Amniotic epithelial cell (primary cell): ENCODE measurements at regions not wholly inside any gene's neighbourhood (a gene's known extent, or its start where the extent isn't known, plus 50 kb on each side); places are given as distances from the start of the nearest gene placed in this dataset.

ENCODE experiments used
- DNase-seq: peaks from one replicate; pipeline ENCODE4 v3.0.0-alpha.2; 2010; ENCODE audit warnings: low read depth

- no peak for DNase-seq
These were observed 100.3 kb upstream of the C1orf87 start for GRCh38 chr1:60173729-60174505.

DNA sequence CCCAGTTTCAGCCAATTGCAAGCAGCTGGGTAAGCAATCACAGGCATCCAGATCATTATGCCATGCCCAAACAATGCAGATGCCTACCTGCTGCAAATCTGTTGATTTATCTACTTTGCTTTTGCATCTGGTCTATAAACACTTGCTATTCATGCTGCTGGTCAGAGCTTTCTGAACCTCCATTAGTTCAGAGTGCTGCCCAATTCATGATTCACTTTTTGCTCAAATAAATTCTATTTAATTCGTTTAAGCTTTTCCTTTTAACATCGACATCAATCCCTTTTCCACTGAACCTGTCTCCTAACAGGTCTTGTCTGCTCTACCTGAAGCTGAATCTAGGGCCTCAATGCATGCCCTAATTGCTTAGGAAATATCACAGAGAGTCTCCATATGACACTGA lies 99.4 kb upstream of the C1orf87 start:
- DNase-seq = no peak

GRCh38 chr1:60171801-60172200 lies 98.2 kb upstream of the C1orf87 start:
- peak; percentile 27 for DNase-seq

DNA sequence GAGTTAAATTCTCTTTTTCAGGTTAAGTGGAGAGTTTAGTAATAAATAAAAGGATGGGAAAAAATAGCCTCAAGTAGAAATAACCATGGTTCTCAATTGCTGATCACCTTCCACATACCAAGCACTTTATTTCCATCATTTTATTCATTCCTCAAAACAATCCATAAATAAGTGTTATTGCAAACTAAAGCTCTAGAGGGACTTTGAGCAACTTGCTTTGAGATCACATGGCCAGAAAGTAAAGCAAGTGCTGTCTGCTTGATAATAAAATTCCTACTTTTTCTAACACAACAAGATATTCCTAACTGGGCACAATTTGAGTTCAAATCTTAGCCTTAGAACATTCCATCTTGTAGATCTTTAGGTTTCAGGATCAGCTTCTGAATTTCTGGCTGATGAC lies 97.1 kb upstream of the C1orf87 start:
- no peak for DNase-seq

DNA sequence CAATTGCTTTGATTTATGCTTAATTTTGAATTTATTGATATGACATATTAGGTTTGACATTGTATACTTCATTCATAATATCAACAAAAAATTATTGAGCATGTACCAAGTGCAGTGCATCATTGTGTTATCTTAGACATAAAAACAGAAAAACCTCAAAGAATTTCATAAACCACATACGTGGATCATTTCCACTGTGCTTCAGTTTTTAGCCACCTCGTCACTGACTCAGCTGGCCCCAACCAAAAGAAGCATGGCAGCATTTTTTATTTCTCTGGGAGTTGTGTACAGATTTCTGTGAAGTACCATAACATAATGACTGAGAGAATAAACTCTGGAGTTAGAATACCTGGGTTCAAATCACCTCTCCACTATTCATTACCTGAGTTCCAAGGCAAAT lies 95.6 kb upstream of the C1orf87 start:
- peak; percentile 23 for DNase-seq

- no peak for DNase-seq
These were observed 89.4 kb upstream of the C1orf87 start for GRCh38 chr1:60162936-60163335.

DNA sequence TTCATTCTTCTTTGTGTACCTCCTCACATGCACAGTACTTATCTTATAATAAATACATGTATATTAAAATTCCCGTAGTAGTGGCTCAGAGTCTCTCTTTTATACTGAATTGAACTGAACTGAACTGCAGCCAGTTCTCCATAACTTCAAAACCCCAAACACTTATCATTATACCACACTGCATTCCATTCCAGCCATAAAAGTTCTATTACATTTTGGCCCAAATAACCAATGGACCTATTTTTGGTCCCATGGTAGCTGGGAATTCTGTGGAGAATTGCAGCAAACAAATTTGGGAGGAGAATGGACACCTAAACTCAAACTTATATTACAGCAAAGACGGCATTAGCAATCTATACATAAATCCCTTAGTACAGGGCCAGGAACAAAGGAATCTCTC lies 86.6 kb upstream of the C1orf87 start:
- peak; percentile 3 for DNase-seq

- DNase-seq = no peak
These were observed 82.8 kb upstream of the C1orf87 start for GRCh38 chr1:60156371-60156770.

GRCh38 chr1:60153961-60154360 lies 80.4 kb upstream of the C1orf87 start:
- DNase-seq = no peak

DNA sequence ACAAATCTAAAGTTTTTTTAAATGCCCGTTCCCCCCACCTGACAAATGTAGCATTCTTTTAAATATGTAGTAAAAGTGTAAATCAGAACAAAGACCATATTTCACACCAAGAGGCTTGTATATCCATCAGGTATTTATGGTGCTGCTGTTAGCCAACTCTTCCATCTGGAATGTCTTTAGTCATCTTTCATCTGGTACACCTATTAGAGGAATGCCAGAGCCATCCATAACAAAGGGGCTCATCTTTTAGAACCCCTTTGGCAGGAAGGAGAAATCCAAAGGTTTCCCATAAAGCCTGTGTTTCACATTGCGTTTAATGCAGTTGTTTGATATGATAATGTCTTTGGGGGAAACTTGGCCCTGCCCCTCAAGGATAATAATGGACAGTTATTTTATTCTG lies 79.3 kb upstream of the C1orf87 start:
- DNase-seq = no peak

DNA sequence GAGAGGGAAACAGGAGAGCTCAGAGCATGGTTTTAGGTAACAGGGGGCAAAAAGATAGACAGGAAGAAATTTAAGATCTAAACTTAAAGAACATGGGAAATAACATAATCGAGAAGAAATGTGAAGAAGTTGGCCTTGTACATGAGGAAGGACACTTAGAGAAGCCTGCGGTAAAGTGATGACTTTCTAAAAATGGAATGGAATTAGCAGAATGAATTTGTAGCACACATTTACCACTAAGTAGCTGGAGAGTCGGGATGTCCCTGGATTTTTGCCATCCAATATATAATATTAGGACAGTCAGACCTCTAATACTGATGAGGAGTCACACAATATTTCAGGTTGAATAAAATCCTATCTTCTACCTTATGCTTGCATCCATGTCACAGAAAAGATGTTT lies 77.7 kb upstream of the C1orf87 start:
- no peak for DNase-seq

DNA sequence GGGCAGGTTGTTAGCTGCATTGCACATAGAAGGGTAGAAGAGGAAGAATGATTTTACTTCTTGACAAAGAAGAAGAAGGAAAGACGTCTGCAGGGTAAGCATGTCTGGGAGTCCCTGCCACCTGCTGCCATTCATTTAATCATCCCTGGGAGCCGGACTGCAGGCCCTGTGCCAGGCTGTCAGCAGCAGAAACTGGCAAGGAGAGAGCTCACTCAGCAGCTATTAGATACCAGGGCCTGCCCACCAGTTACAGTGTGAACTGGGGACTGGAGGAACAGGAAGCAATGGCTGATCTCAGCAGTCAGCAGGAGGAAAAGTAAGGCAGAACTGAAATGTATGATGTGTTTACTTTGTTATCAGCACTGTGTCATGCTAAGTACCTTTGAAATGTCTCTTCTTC lies 75.7 kb upstream of the C1orf87 start:
- DNase-seq = no peak

DNA sequence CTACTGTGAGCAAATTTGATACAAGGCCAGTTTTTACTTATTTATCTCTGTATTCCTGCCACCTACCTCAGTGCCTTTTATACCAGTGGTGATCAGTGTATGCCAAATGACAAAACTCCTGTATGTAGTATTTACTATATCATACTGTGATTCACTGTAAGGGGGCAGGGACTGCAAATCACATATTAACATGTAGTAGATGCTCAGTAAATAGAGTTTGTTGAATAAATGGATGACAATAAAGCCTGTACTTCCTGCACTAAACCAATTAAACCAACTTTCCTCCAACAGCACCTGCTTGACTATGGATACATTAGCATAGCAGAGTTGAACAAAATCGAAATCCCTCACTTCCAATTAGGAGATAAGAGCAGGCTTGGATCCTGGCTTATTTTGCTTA lies 73.3 kb upstream of the C1orf87 start:
- DNase-seq = no peak

DNA sequence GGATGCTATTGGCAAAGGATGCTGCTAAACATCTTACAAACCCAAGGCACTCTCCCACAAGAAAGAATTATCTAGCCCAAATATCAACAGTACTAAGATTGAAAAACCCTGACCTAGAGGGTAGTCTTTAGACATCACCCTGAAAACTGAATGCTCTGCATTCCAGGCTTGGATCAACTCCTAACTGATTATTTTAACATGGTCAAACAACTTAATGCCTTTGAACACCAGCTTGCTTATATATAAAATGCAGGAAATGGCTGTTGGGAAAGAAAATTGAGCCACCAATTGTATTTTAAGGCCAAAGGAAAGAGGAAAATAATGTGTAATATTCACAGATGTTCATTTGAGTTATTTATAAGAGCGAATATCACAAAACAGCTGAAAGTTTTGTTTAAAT lies 72.2 kb upstream of the C1orf87 start:
- DNase-seq = no peak

- DNase-seq = no peak
These were observed 68.2 kb upstream of the C1orf87 start for GRCh38 chr1:60141743-60142142.

GRCh38 chr1:60141276-60141675 lies 67.7 kb upstream of the C1orf87 start:
- no peak for DNase-seq

GRCh38 chr1:60137406-60137805 lies 63.8 kb upstream of the C1orf87 start:
- DNase-seq = no peak

GRCh38 chr1:60136395-60136794 lies 62.8 kb upstream of the C1orf87 start:
- DNase-seq = no peak

- no peak for DNase-seq
These were observed 61.1 kb upstream of the C1orf87 start for GRCh38 chr1:60134716-60135115.

DNA sequence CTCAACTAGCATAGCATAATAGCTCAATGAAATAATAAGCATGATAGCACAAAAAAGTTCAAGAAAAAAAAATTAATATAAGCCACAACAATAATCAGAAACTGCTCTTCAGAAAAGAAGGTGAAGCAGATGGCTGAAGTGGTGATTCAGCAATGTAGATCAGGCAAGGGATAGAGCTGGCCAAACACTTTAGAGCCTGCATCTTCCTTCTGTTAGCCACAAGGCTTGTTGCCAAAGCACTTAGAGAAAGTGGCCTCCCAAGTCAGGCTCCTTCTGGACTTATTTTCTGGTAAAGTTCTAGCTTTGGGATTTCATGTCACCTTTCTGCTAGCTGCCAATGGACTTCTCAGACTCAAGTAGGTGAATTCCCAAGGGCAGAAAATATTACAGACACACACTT lies 60.3 kb upstream of the C1orf87 start:
- DNase-seq = peak; percentile 8

DNA sequence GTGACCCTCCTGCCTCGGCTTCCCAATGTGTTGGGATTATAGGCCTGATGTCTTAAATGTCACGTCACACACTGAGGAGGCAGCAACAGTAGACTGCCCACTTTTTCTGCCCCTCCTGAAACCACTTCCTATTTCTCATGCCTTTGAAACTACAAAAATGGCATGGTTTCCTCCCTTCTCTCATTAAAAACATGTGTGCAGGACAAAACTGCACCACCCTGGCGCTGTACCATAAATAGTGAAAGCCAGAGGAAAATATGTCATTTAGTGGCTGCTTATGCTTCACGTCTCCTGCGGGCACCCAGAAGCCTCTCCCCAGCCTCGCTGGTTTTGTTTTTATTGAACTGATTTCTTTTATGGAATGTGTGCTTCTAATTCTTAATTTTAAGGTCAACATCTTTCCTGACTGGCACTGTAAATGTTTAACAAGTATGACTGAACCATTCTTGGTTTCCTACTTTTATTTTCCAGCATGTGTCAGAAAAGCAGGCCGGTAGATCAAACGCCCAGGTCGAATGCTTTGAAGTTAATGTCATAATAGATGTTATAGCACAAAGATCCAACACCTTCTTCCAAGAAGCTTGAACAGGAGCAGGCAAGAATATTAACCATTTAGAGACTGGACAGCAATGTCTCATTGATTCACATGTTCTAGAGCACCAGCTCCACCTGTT lies 59.6 kb upstream of the C1orf87 start:
- peak; percentile 4 for DNase-seq

- DNase-seq = no peak
These were observed 58.5 kb upstream of the C1orf87 start for GRCh38 chr1:60132108-60132507.

GRCh38 chr1:60130703-60131102 lies 57.1 kb upstream of the C1orf87 start:
- no peak for DNase-seq

GRCh38 chr1:60129911-60130310 lies 56.3 kb upstream of the C1orf87 start:
- DNase-seq = no peak
